ENCODE measurements at regions not wholly inside any gene's neighbourhood (a gene's known extent, or its start where the extent isn't known, plus 50 kb on each side); places are given as distances from the start of the nearest gene placed in this dataset.
"Not testable (repeated sequence)": the region's sequence is repeated elsewhere in the genome, so short reads cannot be mapped to it uniquely, and the experiment has no call there.

- not testable (repeated sequence) for H3K36me3 Mint-ChIP-seq (ENCODE audit: insufficient read depth); H3K4me3 Mint-ChIP-seq; H3K9me3 Mint-ChIP-seq; H3K27me3 Mint-ChIP-seq; H3K4me1 Mint-ChIP-seq; H3K27ac Mint-ChIP-seq (ENCODE audit: low read depth)
- DNase-seq (ENCODE audit: low spot score in 2 of 2) (peak; percentile 68 to 81), ATAC-seq (replicated peaks; ENCODE audit: extremely low read depth, poor library complexity, severe bottlenecking) (peak; percentile 92)
These were observed 56.6 kb upstream of the GOLGA8N start for GRCh38 chr15:32536507-32537172.

- not testable (repeated sequence) for H3K9me3 Mint-ChIP-seq; DNase-seq (ENCODE audit: low spot score in 2 of 2); H3K27ac Mint-ChIP-seq (ENCODE audit: low read depth); H3K4me1 Mint-ChIP-seq; H3K4me3 Mint-ChIP-seq; H3K36me3 Mint-ChIP-seq (ENCODE audit: insufficient read depth); H3K27me3 Mint-ChIP-seq
- ATAC-seq (replicated peaks; ENCODE audit: extremely low read depth, poor library complexity, severe bottlenecking), result peak; percentile 30
These were observed 57.2 kb upstream of the GOLGA8N start for GRCh38 chr15:32536057-32536493.

- H3K4me3 Mint-ChIP-seq; H3K4me1 Mint-ChIP-seq; H3K36me3 Mint-ChIP-seq (ENCODE audit: insufficient read depth); H3K9me3 Mint-ChIP-seq; DNase-seq (ENCODE audit: low spot score in 2 of 2); H3K27me3 Mint-ChIP-seq; H3K27ac Mint-ChIP-seq (ENCODE audit: low read depth): not testable (repeated sequence)
- ATAC-seq (replicated peaks; ENCODE audit: extremely low read depth, poor library complexity, severe bottlenecking), result peak; percentile 45
These were observed 57.9 kb upstream of the GOLGA8N start for GRCh38 chr15:32535150-32535898.

GRCh38 chr15:32522900-32523299 is 67.5 kb upstream of the GOLGA8O start:
- not testable (repeated sequence) for H3K9me3 Mint-ChIP-seq; DNase-seq (ENCODE audit: low spot score in 2 of 2); H3K4me1 Mint-ChIP-seq; H3K4me3 Mint-ChIP-seq; ATAC-seq (replicated peaks; ENCODE audit: extremely low read depth, poor library complexity, severe bottlenecking); H3K27ac Mint-ChIP-seq (ENCODE audit: low read depth); H3K27me3 Mint-ChIP-seq
- peaks cover 16% of the 10 kb centered on the region for H3K36me3 Mint-ChIP-seq (ENCODE audit: insufficient read depth)

GRCh38 chr15:32522421-32522820 is 67.0 kb upstream of the GOLGA8O start:
- not testable (repeated sequence) for DNase-seq (ENCODE audit: low spot score in 2 of 2); H3K9me3 Mint-ChIP-seq; H3K4me1 Mint-ChIP-seq; H3K27me3 Mint-ChIP-seq; H3K4me3 Mint-ChIP-seq; H3K27ac Mint-ChIP-seq (ENCODE audit: low read depth); ATAC-seq (replicated peaks; ENCODE audit: extremely low read depth, poor library complexity, severe bottlenecking)
- peaks cover 16% of the 10 kb centered on the region for H3K36me3 Mint-ChIP-seq (ENCODE audit: insufficient read depth)

GRCh38 chr15:32518976-32519375 is 63.5 kb upstream of the GOLGA8O start:
- not testable (repeated sequence) for DNase-seq (ENCODE audit: low spot score in 2 of 2); H3K4me3 Mint-ChIP-seq; H3K27ac Mint-ChIP-seq (ENCODE audit: low read depth); ATAC-seq (replicated peaks; ENCODE audit: extremely low read depth, poor library complexity, severe bottlenecking); H3K4me1 Mint-ChIP-seq; H3K27me3 Mint-ChIP-seq; H3K9me3 Mint-ChIP-seq
- H3K36me3 Mint-ChIP-seq (ENCODE audit: insufficient read depth), result peaks cover 16% of the 10 kb centered on the region

GRCh38 chr15:32518013-32518412 is 62.6 kb upstream of the GOLGA8O start:
- peaks cover 16% of the 10 kb centered on the region for H3K36me3 Mint-ChIP-seq (ENCODE audit: insufficient read depth)
- H3K4me3 Mint-ChIP-seq; ATAC-seq (replicated peaks; ENCODE audit: extremely low read depth, poor library complexity, severe bottlenecking); H3K9me3 Mint-ChIP-seq; H3K27me3 Mint-ChIP-seq; H3K4me1 Mint-ChIP-seq; H3K27ac Mint-ChIP-seq (ENCODE audit: low read depth); DNase-seq (ENCODE audit: low spot score in 2 of 2): not testable (repeated sequence)

GRCh38 chr15:32516954-32517353 is 61.5 kb upstream of the GOLGA8O start:
- H3K4me3 Mint-ChIP-seq; H3K27me3 Mint-ChIP-seq; H3K9me3 Mint-ChIP-seq; H3K4me1 Mint-ChIP-seq; ATAC-seq (replicated peaks; ENCODE audit: extremely low read depth, poor library complexity, severe bottlenecking); DNase-seq (ENCODE audit: low spot score in 2 of 2); H3K27ac Mint-ChIP-seq (ENCODE audit: low read depth): not testable (repeated sequence)
- H3K36me3 Mint-ChIP-seq (ENCODE audit: insufficient read depth), result peaks cover 14% of the 10 kb centered on the region

- H3K27me3 Mint-ChIP-seq; H3K27ac Mint-ChIP-seq (ENCODE audit: low read depth); H3K4me3 Mint-ChIP-seq; H3K36me3 Mint-ChIP-seq (ENCODE audit: insufficient read depth); ATAC-seq (replicated peaks; ENCODE audit: extremely low read depth, poor library complexity, severe bottlenecking); DNase-seq (ENCODE audit: low spot score in 2 of 2); H3K4me1 Mint-ChIP-seq; H3K9me3 Mint-ChIP-seq: not testable (repeated sequence)
These were observed 57.9 kb upstream of the GOLGA8O start for GRCh38 chr15:32513378-32513777.

GRCh38 chr15:32510027-32510426 is 54.6 kb upstream of the GOLGA8O start:
- H3K9me3 Mint-ChIP-seq; H3K36me3 Mint-ChIP-seq (ENCODE audit: insufficient read depth); ATAC-seq (replicated peaks; ENCODE audit: extremely low read depth, poor library complexity, severe bottlenecking); H3K4me1 Mint-ChIP-seq; H3K4me3 Mint-ChIP-seq; H3K27ac Mint-ChIP-seq (ENCODE audit: low read depth); H3K27me3 Mint-ChIP-seq; DNase-seq (ENCODE audit: low spot score in 2 of 2): not testable (repeated sequence)

GRCh38 chr15:32508081-32508480 is 52.6 kb upstream of the GOLGA8O start:
- not testable (repeated sequence) for H3K4me1 Mint-ChIP-seq; H3K27ac Mint-ChIP-seq (ENCODE audit: low read depth); ATAC-seq (replicated peaks; ENCODE audit: extremely low read depth, poor library complexity, severe bottlenecking); DNase-seq (ENCODE audit: low spot score in 2 of 2); H3K27me3 Mint-ChIP-seq; H3K9me3 Mint-ChIP-seq; H3K4me3 Mint-ChIP-seq; H3K36me3 Mint-ChIP-seq (ENCODE audit: insufficient read depth)

GRCh38 chr15:32506787-32507186 is 51.4 kb upstream of the GOLGA8O start:
- not testable (repeated sequence) for ATAC-seq (replicated peaks; ENCODE audit: extremely low read depth, poor library complexity, severe bottlenecking); H3K4me1 Mint-ChIP-seq; H3K9me3 Mint-ChIP-seq; H3K36me3 Mint-ChIP-seq (ENCODE audit: insufficient read depth); H3K27ac Mint-ChIP-seq (ENCODE audit: low read depth); DNase-seq (ENCODE audit: low spot score in 2 of 2); H3K4me3 Mint-ChIP-seq; H3K27me3 Mint-ChIP-seq

- DNase-seq (ENCODE audit: low spot score in 2 of 2); H3K27me3 Mint-ChIP-seq; H3K36me3 Mint-ChIP-seq (ENCODE audit: insufficient read depth); H3K4me1 Mint-ChIP-seq; H3K4me3 Mint-ChIP-seq; H3K27ac Mint-ChIP-seq (ENCODE audit: low read depth); H3K9me3 Mint-ChIP-seq; ATAC-seq (replicated peaks; ENCODE audit: extremely low read depth, poor library complexity, severe bottlenecking): not testable (repeated sequence)
These were observed 50.2 kb upstream of the GOLGA8O start for GRCh38 chr15:32505633-32506032.
